Activated CD4-positive, alpha-beta T cell treated with anti-CD3 and anti-CD28 coated beads, Interleukin-2, amount 50 U/mL, for 16 hours (primary cell): ENCODE measurements at regions not wholly inside any gene's neighbourhood (a gene's known extent, or its start where the extent isn't known, plus 50 kb on each side); places are given as distances from the start of the nearest gene placed in this dataset.
"Not testable (repeated sequence)": the region's sequence is repeated elsewhere in the genome, so short reads cannot be mapped to it uniquely, and the experiment has no call there.

Experiments used
- DNase-seq: peaks from one replicate; pipeline ENCODE4 v3.0.0-alpha.2; 2020

DNA sequence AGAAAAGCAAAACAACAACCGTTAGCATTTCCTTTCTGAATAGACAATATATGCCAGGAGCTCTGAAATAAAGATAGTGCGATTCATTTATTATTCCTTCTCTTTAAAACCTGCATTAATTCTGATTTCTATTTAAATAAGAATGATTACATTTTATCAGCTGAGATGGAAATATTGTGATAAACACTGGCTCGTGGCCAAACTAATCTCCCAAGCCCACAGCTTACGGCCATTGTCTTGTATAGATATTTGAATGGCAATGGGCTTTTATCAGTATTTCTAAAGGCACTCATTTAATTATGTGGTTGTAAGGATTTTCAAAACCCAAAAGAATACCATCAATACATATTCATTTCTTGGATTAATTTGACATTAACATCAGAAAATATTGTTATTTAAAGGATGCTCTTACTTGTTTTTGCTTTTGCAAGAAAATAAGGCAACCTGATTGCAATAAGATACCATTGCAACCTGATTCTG, 123.7 kb upstream of the IRX5 start:
- no peak for DNase-seq

DNA sequence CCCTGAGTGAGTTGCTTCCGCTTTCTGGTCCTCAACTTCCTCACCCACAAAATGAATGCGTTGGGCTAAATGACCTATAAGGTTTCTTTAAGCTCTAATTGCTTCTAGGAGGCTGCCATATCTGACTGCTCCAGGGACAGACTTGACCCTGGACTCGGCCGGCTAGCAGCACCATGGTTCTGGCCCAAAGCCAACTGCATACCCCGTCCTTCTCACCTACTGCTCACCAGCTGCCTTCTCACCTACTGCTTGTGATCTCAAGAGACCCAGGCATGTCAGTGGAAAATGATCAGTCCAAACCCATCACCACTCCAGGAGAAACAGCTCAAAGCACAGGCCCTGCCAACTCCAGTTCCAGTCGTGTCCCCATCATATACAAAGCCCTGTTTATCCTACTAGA, 124.3 kb upstream of the IRX5 start:
- no peak for DNase-seq

DNA sequence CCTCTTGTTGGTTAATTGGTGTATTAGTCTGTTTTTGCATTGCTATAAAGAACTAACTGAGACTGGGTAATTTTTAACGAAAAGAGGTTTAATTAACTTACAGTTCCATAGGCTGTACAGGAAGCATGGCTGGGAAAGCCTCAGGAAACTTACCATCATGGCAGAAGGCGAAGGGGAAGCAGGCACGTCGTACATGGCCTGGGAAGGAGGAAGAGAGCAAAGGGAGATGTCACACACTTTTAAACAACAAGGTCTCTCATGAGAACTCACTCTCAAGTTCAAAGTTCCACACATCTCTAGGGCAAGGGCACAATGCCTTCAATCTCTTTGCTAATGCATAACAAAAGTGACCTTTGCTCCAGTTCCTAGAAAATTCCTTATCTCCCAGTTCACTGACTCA, 125.0 kb upstream of the IRX5 start:
- no peak for DNase-seq

DNA sequence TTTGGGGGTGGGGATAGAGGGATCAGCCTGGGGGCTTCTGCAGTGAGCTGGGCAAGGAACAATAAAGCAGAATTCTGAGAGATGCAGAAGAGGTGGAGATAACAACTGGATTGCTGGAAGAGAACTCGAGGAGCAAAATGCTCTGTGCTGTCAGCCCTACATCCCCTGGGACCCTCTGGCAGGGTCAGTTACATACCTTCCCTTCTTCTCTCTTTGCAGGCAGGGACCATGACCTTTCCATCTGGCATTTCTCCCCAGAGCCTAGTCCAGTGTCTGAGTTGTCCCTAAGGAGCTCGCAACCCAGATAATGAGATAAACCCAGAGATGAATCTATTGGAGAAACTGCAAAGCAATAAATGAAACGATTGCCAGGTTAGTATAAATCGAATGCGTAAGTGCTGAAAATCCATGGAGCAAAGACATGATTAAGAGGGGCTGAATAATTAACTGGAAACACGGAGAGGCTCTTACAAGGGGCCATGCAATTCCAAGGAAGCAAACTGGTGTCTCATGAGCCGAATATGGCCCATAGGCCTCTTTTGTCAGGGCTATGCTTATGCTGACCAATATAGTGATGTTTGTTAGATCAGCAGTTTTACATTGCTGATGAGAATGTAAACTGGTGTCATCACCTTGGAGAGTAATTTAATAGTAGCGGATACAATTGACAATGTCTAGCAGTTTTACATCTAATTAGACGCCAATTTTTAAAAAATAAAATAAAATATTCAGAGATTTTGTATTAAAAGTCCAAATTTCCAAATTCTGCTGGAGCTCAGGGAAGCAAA, 129.4 kb upstream of the IRX5 start:
- no peak for DNase-seq

- no peak for DNase-seq
Observed at GRCh38 chr16:54798267-54798666, 132.4 kb upstream of the IRX5 start.

DNA sequence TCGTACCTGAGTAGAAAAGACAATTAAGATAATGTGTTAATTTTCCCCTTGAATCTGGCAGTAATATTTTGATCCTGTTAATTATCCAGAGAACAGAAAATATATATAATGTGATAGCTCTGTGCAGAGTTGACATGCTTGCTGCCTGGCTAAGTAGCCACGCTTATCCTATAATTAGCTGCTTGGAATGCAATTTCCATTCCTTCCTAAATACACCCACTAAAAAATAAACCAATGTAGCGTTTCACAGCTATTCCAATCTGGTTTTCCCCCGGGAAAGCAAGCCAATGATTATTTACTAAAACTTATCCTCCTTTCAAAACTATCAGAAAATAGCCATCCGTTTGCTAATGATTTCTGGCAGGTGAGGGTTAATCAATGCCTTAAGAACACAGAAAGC, 134.5 kb upstream of the IRX5 start:
- no peak for DNase-seq

DNA sequence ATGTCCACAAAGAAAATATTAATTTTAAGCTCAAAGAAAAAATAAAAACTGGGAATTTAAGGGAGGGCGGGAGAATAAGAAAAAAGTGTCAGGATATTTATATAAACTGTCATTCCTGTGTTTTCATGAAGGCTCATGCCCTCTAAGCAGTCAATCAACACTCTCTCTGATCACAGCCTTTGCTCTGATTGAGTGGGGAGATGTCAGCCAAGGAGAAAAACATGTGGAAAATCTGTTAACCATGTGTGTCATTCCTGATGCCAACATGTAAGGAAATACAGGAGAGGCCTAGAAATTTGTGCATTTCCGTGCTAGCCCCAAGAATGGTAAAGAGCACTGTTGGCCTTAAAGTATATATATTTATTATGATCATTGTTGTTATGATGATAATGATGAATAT, 137.9 kb upstream of the IRX5 start:
- no peak for DNase-seq

DNA sequence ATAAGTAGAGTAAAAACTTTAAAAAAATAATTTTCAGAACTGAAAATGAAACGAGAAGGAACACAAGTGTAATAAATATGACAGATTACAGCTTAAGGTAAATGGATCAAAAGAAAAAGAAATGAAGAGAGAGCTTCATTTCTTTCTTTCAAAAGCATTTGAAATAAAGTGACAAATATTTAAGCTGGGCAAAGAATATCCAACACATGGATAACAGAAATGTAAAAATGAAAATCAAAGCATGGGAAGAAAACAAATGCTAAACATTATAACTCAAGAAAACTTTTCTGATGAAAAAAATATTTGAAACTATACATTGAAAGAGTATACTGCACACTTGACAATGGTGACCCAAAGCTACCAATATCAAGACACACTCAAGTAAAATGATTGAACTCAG, 143.6 kb upstream of the IRX5 start:
- no peak for DNase-seq

- no peak for DNase-seq
Observed at GRCh38 chr16:54783980-54784379, 146.7 kb upstream of the IRX5 start.

DNA sequence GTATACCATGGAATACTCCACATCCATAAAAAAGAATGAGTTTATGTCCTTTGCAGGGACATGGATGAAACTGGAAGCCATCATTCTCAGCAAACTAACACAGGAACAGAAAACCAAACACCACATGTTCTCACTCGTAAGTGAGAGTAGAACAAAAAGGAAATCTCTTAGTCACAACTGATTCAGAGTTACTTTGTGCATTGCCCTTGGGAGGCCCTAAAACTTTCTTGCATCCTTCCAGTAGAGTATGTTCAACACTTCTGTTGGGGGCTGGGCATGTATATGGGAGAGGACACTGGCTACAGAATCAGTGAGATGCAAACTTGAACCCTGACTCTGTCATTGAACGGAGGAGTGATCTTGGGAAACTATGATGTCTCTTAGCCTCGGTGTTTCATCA, 147.4 kb upstream of the IRX5 start:
- no peak for DNase-seq

DNA sequence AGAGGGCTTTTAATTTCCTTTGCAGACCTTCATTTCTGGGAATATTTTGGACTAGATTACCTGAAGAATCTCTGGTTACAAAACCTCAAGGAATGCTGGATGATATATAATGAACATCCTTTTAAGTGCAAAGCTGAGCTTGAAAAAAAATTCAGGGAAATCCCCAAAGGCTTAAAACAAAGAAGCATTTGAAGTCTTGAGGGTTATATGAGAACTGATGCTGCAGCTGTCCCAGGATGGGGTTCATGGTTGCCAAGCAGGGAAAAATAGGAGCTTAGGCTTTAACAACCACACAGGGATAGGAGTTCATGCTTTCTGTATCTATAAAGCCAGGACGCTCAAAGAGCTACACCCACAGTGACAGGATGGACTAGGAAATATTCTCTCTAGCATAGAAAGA, 150.4 kb upstream of the IRX5 start:
- DNase-seq: no peak

DNA sequence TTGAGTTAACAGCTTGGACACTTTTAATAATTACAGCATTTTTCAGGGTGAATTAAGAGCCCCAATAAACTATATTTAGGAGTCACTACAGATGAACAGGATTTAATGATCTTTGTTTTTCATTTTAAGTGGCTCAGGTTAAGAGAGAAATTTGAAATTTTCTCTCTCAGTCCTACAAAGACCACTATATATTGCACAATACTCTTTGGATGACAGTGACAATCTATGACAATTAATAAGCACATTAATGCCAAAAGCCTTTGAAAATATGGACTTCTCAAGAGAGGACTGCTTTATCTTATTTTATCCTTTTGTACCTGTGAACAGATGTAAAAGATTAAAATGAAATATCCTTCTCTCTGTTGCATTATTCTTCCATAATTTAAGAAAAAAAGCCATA, 151.1 kb upstream of the IRX5 start:
- DNase-seq: no peak

DNA sequence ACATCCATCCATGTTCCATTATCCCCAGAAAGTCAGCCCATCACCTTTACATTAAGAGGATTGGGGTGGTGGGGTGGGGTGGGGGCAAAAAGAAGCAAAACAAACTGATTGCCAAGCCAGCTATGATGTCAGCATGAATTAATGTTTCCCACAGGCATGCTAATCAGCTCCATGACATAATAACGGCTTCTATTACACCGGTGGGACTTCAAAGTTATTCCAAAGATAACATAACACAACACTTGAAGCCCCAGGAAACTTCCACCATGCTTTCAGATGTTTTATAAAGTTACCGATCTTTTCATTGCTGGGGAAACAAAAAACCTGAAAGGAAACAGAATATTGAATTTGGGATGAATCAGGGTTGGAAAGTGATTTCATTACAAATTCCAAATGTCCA, 155.9 kb upstream of the IRX5 start:
- DNase-seq: no peak

DNA sequence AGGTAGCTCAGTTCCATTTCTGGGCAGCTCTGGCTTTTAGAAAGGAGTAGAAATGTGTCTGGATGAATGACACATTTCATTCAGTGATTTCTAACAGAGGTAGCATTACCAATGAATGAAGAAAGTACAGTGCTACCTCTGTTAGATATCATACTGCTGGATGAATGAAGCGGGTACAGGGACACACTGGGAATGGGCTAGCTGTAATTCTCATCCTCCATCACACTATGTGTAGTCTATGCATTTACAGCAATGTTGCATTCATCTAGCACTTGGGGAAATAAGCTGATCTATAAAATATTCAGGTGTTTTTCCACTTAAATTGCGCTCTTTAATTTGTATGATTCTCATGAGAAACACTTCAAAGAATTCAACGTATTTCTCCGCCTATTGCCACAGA, 158.3 kb upstream of the IRX5 start:
- DNase-seq: no peak

- no peak for DNase-seq
Observed at GRCh38 chr16:54766355-54766754, 164.3 kb upstream of the IRX5 start.

DNA sequence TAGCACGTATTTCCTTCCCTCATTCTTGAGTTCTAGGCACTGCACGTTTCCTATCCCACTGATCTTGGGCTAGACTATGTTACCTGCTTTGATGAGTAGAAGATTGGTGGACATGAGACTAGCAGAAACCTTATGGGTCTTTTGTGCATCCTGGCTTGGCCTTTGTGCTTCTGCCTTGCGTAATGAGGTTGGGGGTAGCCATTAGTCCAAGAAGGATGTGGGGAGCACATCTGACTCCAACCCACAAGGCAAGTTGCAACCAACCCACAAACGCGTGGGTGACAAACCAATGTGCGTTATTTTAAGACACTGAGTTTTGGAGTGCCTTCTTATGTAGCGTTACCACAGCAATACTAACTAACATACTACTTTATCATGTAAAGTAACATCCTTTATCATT, 180.4 kb upstream of the IRX5 start:
- no peak for DNase-seq

GRCh38 chr16:54748611-54749190, 182.0 kb upstream of the IRX5 start:
- no peak for DNase-seq

GRCh38 chr16:54746596-54746995, 184.1 kb upstream of the IRX5 start:
- no peak for DNase-seq

DNA sequence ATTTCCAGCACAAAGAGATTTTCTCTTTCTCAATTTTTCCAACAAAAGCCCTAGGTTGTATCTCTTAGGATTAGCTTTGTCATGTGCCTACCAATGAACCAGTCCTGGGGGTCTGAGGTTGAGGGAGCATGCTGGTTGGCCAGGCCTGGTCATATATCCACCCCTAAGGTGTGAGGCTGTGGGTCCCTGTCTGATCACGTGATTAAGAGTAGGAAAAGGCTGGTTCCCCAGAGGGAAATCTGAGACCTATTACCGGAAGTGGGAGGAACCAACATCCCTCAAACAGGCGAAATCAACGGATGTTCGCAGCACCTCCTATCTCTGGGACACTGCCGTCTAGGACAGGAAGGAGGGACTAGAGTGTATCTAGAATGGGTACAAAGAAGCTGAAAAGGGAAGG, 185.7 kb upstream of the IRX5 start:
- no peak for DNase-seq

- DNase-seq: no peak
Observed at GRCh38 chr16:54742436-54742835, 188.2 kb upstream of the IRX5 start.

DNA sequence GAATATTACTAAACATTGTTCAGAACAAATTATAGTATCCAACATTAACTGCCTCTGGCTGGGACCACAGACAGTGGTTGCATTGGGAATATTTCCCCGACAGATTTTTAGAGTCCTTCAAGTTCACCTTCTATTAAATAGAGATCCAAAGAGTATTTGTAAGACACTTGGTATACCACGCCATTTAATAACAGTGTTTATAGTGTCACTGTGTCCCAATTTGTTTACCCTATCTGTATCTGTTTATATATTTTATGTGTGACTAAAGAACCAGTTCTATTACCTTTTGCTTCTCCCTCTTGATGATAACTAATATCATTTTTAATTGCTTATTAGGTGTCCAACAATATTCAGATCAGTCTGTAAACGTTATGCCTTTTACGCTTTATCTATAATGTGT, 191.3 kb upstream of the IRX5 start:
- DNase-seq: no peak

GRCh38 chr16:54734156-54734555, 196.5 kb upstream of the IRX5 start:
- DNase-seq: no peak

DNA sequence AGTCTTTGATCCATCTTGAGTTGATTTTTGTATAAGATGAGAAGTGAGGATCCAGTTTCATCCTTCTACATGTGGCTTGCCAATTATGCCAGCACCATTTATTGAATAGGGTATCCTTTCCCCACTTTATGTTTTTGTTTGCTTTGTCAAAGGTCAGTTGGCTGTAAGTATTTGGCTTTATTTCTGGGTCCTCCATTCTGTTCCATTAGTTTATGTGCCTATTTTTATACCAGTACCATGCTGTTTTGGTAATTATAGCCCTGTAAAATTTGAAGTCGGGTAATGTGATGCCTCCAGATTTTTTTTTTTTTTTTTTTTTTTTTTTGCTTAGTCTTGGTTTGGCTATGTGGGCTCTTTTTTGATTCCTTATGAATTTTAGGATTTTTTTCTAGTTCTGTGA, 203.0 kb upstream of the IRX5 start:
- not testable (repeated sequence) for DNase-seq

- DNase-seq: no peak
Observed at GRCh38 chr16:54724346-54724925, 206.2 kb upstream of the IRX5 start.
